ENCODE measurements at regions not wholly inside any gene's neighbourhood (a gene's known extent, or its start where the extent isn't known, plus 50 kb on each side); places are given as distances from the start of the nearest gene placed in this dataset.

DNA sequence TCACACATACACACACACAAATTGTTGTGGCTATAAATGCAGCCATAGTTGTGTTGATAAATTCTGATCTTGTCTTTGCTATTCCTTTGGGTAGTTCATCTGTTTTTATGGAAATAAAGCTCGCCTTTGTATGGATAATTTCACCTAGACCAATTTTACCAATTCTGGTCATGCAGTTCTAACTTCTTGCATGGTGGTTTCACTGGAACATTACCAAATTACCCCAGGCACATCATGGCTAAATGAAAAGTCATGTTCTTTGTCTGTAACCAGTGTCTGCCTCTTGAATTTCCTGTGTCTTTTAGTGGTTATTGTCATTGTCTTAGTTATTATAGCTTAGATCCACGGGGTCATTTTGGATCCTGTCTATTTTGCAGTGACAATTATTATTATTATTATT is 50.3 kb upstream of the TMC1 start:
- Histone ChIP-seq H3K9me3 (ENCODE audit: control insufficient read depth in 2 of 2, low read length in 2 of 2) (no peaks in the 10 kb centered on the region), H3K27me3 (ENCODE audit: control insufficient read depth in 2 of 2, insufficient read depth in 2 of 2, low read length in 2 of 2) (no peaks in the 10 kb centered on the region), H3K4me1 (ENCODE audit: control insufficient read depth in 2 of 2, insufficient read depth in 2 of 2, low read length in 2 of 2) (peaks cover 0 to 13% of the 10 kb centered on the region in 2 donors), H3K36me3 (ENCODE audit: control insufficient read depth in 2 of 2, insufficient read depth in 2 of 2, low read length in 2 of 2) (no peaks in the 10 kb centered on the region), H3K4me3 (ENCODE audit: low read length in 2 of 2) (no peak overlapping the region), H3K27ac (ENCODE audit: low read depth in 2 of 2, low read length in 2 of 2) (no peak overlapping the region), H3K9ac (ENCODE audit: low read depth in 1 of 2, low read length in 2 of 2) (no peak overlapping the region)

DNA sequence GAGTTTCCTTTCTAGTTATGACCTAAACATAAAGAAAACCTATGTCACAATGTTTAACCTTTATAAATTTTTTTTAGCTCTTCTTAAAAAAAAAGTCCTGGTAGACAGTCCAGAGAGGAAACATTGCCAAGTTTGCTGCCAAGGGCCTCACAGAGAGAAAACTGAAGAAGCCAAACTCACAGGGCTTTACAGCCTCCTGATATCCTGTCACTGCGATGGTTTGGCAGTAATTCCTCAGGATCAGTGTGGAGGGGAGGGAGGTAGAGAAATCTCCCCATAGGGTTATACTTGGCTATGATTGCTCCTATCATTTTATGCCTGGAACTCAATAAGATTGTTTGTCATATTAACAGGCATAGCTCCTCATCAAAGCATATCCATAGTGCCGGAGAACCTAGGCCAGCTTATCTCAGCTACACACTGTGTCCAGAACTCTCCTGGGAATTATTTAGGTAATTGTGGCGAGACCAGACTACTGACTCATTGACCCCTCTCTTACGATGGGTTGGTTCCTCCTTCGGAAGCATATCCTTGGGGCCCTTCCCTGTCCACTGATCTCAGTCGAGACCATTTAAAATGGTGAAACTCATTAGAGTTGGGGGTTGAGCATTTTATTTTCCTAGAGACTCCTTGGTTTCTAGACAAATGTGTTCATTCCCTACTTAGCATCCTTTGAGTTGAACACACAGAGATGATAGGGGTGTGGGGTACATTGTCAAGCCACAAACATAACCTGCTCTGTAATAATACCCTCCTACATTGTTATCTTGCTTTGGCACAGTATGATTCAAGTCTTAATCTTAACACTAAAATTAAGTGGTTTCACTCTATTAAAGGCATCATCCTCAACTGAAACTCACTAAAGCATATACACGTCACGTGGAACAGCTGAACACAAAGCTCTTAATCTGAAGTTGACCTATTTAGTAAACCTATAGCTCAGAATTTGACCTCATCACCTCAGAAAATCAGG is 53.4 kb upstream of the TMC1 start:
- Histone ChIP-seq H3K4me1 (ENCODE audit: control insufficient read depth in 2 of 2, insufficient read depth in 2 of 2, low read length in 2 of 2) (peaks cover 0 to 2% of the 10 kb centered on the region in 2 donors), H3K9me3 (ENCODE audit: control insufficient read depth in 2 of 2, low read length in 2 of 2) (no peaks in the 10 kb centered on the region), H3K27ac (ENCODE audit: low read depth in 2 of 2, low read length in 2 of 2) (no peak overlapping the region), H3K9ac (ENCODE audit: low read depth in 1 of 2, low read length in 2 of 2) (no peak overlapping the region), H3K36me3 (ENCODE audit: control insufficient read depth in 2 of 2, insufficient read depth in 2 of 2, low read length in 2 of 2) (no peaks in the 10 kb centered on the region), H3K27me3 (ENCODE audit: control insufficient read depth in 2 of 2, insufficient read depth in 2 of 2, low read length in 2 of 2) (no peaks in the 10 kb centered on the region), H3K4me3 (ENCODE audit: low read length in 2 of 2) (no peak overlapping the region)

DNA sequence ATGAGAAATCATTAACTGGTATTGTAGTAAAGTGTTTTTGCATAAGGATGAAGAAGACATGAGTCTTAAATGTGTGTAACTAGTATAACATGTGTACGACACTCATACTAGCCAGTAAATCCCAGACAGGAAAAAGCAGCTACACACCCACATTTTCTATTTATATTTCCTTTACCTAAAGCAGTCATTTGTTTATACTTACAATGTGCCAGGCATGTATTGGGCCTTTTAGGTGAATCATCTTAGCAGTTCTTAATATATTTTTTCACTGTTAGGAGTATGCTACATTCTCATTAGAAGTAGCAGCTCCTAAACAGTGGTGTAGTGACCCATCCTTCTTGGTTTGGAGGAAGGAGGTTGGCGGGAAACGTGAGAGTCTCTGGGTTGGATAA is 55.8 kb upstream of the TMC1 start:
- H3K27me3 ChIP-seq (ENCODE audit: control insufficient read depth in 2 of 2, insufficient read depth in 2 of 2, low read length in 2 of 2), result no peaks in the 10 kb centered on the region
- no peak overlapping the region for H3K9ac ChIP-seq (ENCODE audit: low read depth in 1 of 2, low read length in 2 of 2)
- H3K4me1 ChIP-seq (ENCODE audit: control insufficient read depth in 2 of 2, insufficient read depth in 2 of 2, low read length in 2 of 2), result no peaks in the 10 kb centered on the region
- no peak overlapping the region for H3K4me3 ChIP-seq (ENCODE audit: low read length in 2 of 2)
- H3K9me3 ChIP-seq (ENCODE audit: control insufficient read depth in 2 of 2, low read length in 2 of 2), result no peaks in the 10 kb centered on the region
- no peak overlapping the region for H3K27ac ChIP-seq (ENCODE audit: low read depth in 2 of 2, low read length in 2 of 2)
- no peaks in the 10 kb centered on the region for H3K36me3 ChIP-seq (ENCODE audit: control insufficient read depth in 2 of 2, insufficient read depth in 2 of 2, low read length in 2 of 2)

DNA sequence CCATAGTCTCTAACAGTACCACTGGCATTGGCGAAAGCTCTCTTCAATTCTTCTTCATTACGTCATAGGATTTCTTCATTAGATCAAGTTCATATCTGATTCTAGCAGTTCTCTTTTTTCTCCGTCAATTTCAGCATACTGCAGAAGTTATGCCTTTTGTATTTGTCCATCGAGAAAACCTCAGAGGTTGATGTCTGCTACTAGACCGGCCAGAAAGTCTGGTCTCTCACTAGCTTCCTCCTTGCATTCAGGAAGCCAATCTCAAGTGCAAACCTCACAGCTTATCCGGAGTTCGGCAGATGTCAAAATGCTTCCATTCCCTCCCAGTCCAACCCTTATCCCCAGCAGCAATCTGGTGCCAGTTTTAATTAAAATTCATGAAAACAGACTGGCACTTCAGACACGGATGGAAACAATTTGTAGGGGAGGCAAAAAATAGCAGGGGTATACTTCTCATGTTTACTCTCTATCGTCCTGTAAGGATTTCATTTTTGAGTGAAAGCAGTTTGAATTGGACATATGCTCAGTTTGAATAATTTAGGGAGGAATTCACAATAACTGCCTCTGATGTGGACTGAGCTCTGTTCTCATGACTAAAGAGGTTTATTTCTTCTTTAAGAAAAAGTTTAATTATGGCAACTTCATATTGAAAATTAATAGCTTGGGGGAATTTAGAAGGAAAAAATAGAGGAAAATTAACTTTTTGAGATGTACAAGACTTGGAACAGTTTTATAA is 56.4 kb upstream of the TMC1 start:
- Histone ChIP-seq H3K36me3 (ENCODE audit: control insufficient read depth in 2 of 2, insufficient read depth in 2 of 2, low read length in 2 of 2) (no peaks in the 10 kb centered on the region), H3K4me1 (ENCODE audit: control insufficient read depth in 2 of 2, insufficient read depth in 2 of 2, low read length in 2 of 2) (no peaks in the 10 kb centered on the region), H3K27ac (ENCODE audit: low read depth in 2 of 2, low read length in 2 of 2) (no peak overlapping the region), H3K9ac (ENCODE audit: low read depth in 1 of 2, low read length in 2 of 2) (no peak overlapping the region), H3K4me3 (ENCODE audit: low read length in 2 of 2) (no peak overlapping the region), H3K27me3 (ENCODE audit: control insufficient read depth in 2 of 2, insufficient read depth in 2 of 2, low read length in 2 of 2) (no peaks in the 10 kb centered on the region), H3K9me3 (ENCODE audit: control insufficient read depth in 2 of 2, low read length in 2 of 2) (no peaks in the 10 kb centered on the region)

DNA sequence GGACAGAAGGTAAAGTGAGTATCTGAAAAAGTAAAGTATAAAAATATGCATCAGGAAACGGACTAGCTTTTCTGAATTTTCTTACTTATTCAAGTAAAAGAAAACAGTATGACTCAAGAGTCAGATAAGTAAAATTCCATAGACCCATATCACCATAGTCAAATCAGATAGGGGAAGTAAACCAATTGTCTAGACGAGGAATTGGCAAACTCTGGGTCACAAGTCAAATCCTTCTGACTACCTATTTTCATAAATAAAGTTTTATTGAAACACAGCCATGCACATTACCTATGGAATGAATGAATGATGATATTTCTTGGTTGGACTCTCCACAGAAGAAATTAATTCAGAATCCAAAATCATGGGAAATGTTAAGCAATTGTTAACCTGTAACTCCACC is 59.1 kb upstream of the TMC1 start:
- Histone ChIP-seq H3K27me3 (ENCODE audit: control insufficient read depth in 2 of 2, insufficient read depth in 2 of 2, low read length in 2 of 2) (no peaks in the 10 kb centered on the region), H3K4me1 (ENCODE audit: control insufficient read depth in 2 of 2, insufficient read depth in 2 of 2, low read length in 2 of 2) (no peaks in the 10 kb centered on the region), H3K9ac (ENCODE audit: low read depth in 1 of 2, low read length in 2 of 2) (no peak overlapping the region), H3K4me3 (ENCODE audit: low read length in 2 of 2) (no peak overlapping the region), H3K27ac (ENCODE audit: low read depth in 2 of 2, low read length in 2 of 2) (no peak overlapping the region), H3K9me3 (ENCODE audit: control insufficient read depth in 2 of 2, low read length in 2 of 2) (no peaks in the 10 kb centered on the region), H3K36me3 (ENCODE audit: control insufficient read depth in 2 of 2, insufficient read depth in 2 of 2, low read length in 2 of 2) (no peaks in the 10 kb centered on the region)

DNA sequence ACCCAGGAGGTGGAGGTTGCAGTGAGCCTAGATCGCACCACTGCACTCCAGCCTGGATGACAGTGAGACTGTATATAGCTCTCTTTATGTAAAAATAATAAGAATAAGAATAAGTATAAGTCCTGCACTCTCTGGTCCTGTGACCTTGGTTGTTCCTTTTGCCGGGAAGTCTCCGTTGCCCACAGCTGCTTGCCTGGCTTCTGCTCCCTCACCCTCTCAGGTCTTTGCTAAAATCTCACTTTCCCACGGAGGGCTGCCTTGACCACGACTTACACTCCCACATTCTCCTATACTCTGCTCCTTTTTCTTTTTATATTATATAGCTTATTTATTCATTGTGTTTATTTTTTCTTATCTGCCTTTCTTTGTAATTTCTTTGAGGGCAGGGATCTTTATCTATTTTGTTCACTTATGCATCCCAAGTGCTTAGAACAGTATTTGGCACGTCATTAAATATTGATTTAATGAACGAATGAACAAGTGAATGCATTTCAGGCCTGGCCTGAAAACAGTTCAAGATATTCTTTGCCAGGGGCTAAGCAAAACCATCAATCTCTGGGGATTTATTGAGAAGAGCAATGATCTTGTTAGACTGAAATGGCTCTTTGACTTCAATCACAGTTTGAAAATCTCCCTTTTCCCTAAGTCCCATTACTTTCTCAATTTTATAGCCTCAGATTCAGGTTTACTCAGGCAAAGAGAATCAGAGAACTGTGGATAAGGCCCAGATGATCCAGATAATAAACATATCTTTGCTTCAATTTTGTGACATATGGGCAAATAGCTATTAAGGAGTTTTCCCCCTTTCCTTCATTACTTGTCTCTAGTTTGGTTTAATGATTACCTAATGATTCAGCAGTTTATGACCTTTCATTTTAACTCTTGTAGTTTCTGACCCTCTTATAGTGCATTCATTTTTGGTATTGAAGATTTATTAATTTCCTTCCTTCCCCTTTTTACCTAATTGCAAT is 60.8 kb upstream of the TMC1 start:
- H3K4me3 ChIP-seq (ENCODE audit: low read length in 2 of 2), result no peak overlapping the region
- no peaks in the 10 kb centered on the region for H3K27me3 ChIP-seq (ENCODE audit: control insufficient read depth in 2 of 2, insufficient read depth in 2 of 2, low read length in 2 of 2)
- no peak overlapping the region for H3K27ac ChIP-seq (ENCODE audit: low read depth in 2 of 2, low read length in 2 of 2)
- H3K9me3 ChIP-seq (ENCODE audit: control insufficient read depth in 2 of 2, low read length in 2 of 2), result no peaks in the 10 kb centered on the region
- H3K36me3 ChIP-seq (ENCODE audit: control insufficient read depth in 2 of 2, insufficient read depth in 2 of 2, low read length in 2 of 2), result no peaks in the 10 kb centered on the region
- no peaks in the 10 kb centered on the region for H3K4me1 ChIP-seq (ENCODE audit: control insufficient read depth in 2 of 2, insufficient read depth in 2 of 2, low read length in 2 of 2)
- no peak overlapping the region for H3K9ac ChIP-seq (ENCODE audit: low read depth in 1 of 2, low read length in 2 of 2)

DNA sequence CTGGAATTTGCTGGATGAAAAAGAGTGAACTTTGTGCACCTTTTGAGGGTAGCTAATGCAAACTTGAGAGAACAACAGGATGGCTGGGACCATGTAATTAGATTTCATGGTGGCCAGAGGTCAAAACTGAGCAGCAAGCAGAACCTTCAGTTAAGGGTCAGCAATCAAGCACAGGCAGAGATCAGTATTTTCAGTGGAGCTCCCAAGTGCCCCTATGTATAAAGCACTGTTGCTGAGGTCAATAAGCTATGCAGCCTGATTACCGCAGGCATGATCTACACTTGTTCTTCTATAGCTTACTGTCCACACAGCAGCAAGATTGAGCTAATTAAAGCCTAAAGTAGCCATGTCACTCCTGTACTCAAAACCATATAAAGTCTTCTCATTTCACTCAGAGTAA is 62.1 kb upstream of the TMC1 start:
- Histone ChIP-seq H3K27ac (ENCODE audit: low read depth in 2 of 2, low read length in 2 of 2) (no peak overlapping the region), H3K9me3 (ENCODE audit: control insufficient read depth in 2 of 2, low read length in 2 of 2) (no peaks in the 10 kb centered on the region), H3K36me3 (ENCODE audit: control insufficient read depth in 2 of 2, insufficient read depth in 2 of 2, low read length in 2 of 2) (no peaks in the 10 kb centered on the region), H3K4me1 (ENCODE audit: control insufficient read depth in 2 of 2, insufficient read depth in 2 of 2, low read length in 2 of 2) (no peaks in the 10 kb centered on the region), H3K4me3 (ENCODE audit: low read length in 2 of 2) (no peak overlapping the region), H3K27me3 (ENCODE audit: control insufficient read depth in 2 of 2, insufficient read depth in 2 of 2, low read length in 2 of 2) (no peaks in the 10 kb centered on the region), H3K9ac (ENCODE audit: low read depth in 1 of 2, low read length in 2 of 2) (no peak overlapping the region)

DNA sequence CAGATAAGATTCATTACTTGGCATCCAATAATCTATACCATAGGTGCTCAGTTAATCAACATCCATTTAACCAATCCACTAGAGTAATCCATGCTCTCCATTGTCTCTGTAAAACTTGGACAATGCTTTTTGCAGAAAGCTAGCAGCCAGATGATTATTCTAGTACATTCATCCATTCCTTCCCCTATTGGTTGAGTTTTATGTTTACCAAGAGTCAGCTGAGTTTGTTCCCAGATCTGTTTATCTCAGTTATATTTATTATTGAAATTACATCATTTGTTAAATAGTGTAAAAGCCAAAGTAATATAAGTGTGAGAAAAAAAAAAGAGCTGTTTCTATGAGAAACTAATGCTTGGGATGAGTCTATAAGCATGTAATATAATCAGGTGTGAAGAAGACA is 63.3 kb upstream of the TMC1 start:
- Histone ChIP-seq H3K9me3 (ENCODE audit: control insufficient read depth in 2 of 2, low read length in 2 of 2) (no peaks in the 10 kb centered on the region), H3K9ac (ENCODE audit: low read depth in 1 of 2, low read length in 2 of 2) (no peak overlapping the region), H3K36me3 (ENCODE audit: control insufficient read depth in 2 of 2, insufficient read depth in 2 of 2, low read length in 2 of 2) (no peaks in the 10 kb centered on the region), H3K4me1 (ENCODE audit: control insufficient read depth in 2 of 2, insufficient read depth in 2 of 2, low read length in 2 of 2) (no peaks in the 10 kb centered on the region), H3K27me3 (ENCODE audit: control insufficient read depth in 2 of 2, insufficient read depth in 2 of 2, low read length in 2 of 2) (no peaks in the 10 kb centered on the region), H3K27ac (ENCODE audit: low read depth in 2 of 2, low read length in 2 of 2) (no peak overlapping the region), H3K4me3 (ENCODE audit: low read length in 2 of 2) (no peak overlapping the region)

DNA sequence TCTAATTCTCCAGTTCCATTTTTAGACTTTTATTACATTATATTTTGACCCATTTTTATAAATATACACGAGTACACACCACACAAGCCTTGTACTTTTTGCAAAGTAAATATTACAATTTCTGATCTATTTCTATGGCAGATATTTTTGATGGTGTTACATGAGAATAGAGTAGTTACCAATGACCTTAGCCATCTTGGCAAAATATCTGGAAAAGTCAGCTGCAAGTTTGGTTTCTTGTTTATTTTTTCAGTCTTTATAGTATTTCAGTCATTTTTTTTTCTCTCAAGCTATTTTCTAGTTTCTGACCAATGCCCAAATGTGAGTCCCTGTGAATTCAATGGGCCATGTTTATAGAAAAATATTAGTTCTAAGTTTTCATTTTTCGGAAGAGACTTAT is 64.0 kb upstream of the TMC1 start:
- no peaks in the 10 kb centered on the region for H3K4me1 ChIP-seq (ENCODE audit: control insufficient read depth in 2 of 2, insufficient read depth in 2 of 2, low read length in 2 of 2)
- no peak overlapping the region for H3K27ac ChIP-seq (ENCODE audit: low read depth in 2 of 2, low read length in 2 of 2)
- H3K36me3 ChIP-seq (ENCODE audit: control insufficient read depth in 2 of 2, insufficient read depth in 2 of 2, low read length in 2 of 2), result no peaks in the 10 kb centered on the region
- H3K9me3 ChIP-seq (ENCODE audit: control insufficient read depth in 2 of 2, low read length in 2 of 2), result no peaks in the 10 kb centered on the region
- no peak overlapping the region for H3K9ac ChIP-seq (ENCODE audit: low read depth in 1 of 2, low read length in 2 of 2)
- no peak overlapping the region for H3K4me3 ChIP-seq (ENCODE audit: low read length in 2 of 2)
- H3K27me3 ChIP-seq (ENCODE audit: control insufficient read depth in 2 of 2, insufficient read depth in 2 of 2, low read length in 2 of 2), result no peaks in the 10 kb centered on the region

Data from mucosa of rectum (tissue), 2 donors.